ENCODE measurements at regions not wholly inside any gene's neighbourhood (a gene's known extent, or its start where the extent isn't known, plus 50 kb on each side); places are given as distances from the start of the nearest gene placed in this dataset.

DNA sequence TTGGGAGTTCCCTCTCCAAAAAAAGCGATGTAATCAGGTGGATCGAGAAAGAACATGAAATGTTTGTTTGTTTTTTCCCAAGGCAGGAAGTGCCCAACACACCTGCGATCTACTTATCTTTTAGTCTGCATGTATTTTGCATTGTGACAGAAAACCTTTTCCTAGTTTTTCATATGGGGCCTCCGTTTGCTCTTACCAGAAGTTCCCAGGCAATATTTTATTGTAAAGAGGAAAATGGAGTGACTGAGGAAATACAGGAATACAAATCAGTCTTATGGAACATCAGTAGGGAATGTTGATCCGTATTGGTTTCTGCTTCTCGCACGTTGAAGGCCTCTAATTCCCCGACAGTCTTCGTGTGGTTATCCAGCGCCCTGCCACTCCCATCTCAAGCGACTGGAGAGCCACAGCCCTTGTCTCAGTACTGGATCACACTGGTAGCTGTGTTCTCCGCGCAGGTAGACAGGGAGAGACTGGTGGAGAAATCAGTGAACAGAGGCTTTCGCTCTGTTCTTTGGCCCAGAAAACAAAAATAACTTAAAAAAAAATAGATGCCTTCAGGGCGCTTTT, 107.4 kb downstream of the TRIM27 start:
- Histone ChIP-seq H3K27me3 (replicated peaks; ENCODE audit: insufficient read depth, low read length) (0 out of 2 replicates have a peak, but pooled peaks cover 3% of the 10 kb centered on the region), H2AFZ (ENCODE audit: low read length) (no peak overlapping the region), H3K9me2 (replicated peaks; ENCODE audit: insufficient read depth, low read length) (no peaks in the 10 kb centered on the region), H3K9me3 (replicated peaks; ENCODE audit: insufficient read depth, low read length) (no peaks in the 10 kb centered on the region), H3K9ac (ENCODE audit: low read length) (no peak overlapping the region), H4K20me1 (ENCODE audit: insufficient read depth, low read length) (no peaks in the 10 kb centered on the region), H3K79me2 (ENCODE audit: low read length) (no peaks in the 10 kb centered on the region), H3K4me3 (ENCODE audit: low read length) (no peak overlapping the region), H3K36me3 (replicated peaks; ENCODE audit: insufficient read depth, low read length) (no peaks in the 10 kb centered on the region), H3K4me1 (ENCODE audit: low read length) (no peaks in the 10 kb centered on the region), H3F3A (ENCODE audit: insufficient read depth, low read length) (no peaks in the 10 kb centered on the region), H3K4me2 (ENCODE audit: low read depth, low read length) (no peak overlapping the region), H3K27ac (ENCODE audit: low read length) (no peak overlapping the region)
- no peak for TF ChIP-seq EZH2phosphoT487 (IDR thresholded peaks at IDR 0.05; ENCODE audit: low read length)
- DNase-seq, result no peak

DNA sequence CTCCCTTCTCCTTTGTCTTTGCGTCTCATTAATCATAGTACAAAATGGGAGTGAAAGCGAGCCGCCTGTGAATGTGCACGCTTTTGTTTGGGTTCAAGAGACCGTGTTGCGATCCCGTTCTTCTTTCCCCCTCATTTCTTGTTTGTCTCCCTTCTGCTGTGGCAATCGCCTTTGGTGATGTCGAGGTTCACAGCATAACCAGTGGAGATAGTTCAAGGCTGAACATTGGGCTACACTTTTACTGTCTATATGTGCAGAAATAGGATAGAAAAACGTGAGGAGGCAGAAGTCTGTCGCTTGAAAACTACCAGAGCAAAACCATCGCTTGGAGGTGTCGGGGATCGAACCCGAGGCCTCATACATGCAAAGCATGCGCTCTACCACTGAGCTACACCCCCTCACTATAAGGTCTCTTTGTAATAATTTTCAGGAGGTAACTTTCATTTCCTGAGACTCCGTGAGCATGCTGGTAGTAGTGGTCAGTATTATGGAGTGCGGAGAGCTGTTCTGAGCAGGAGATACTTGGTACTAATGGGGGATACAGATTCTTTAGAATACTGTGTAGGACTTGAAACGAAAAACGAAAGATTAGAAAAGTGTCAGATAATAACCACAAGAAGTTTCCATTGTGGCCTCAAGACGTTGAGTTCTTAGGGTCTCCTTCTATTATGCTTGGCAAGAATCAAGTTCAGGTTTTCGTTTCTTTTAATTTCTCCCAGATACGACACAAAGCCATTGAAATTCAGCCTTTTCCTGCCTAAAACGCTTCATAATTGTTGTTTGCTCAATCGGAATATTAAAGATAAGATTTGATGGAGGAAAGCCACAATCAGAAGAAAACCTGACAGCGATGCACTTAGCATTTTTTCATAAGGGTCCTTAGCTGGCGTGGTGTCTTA, 106.6 kb downstream of the TRIM27 start:
- Histone ChIP-seq H3F3A (ENCODE audit: insufficient read depth, low read length) (no peaks in the 10 kb centered on the region), H3K27me3 (replicated peaks; ENCODE audit: insufficient read depth, low read length) (0 out of 2 replicates have a peak, but pooled peaks cover 3% of the 10 kb centered on the region), H3K27ac (ENCODE audit: low read length) (no peak overlapping the region), H3K4me1 (ENCODE audit: low read length) (no peaks in the 10 kb centered on the region), H3K9ac (ENCODE audit: low read length) (no peak overlapping the region), H3K79me2 (ENCODE audit: low read length) (no peaks in the 10 kb centered on the region), H3K36me3 (replicated peaks; ENCODE audit: insufficient read depth, low read length) (no peaks in the 10 kb centered on the region), H4K20me1 (ENCODE audit: insufficient read depth, low read length) (no peaks in the 10 kb centered on the region), H3K9me2 (replicated peaks; ENCODE audit: insufficient read depth, low read length) (no peaks in the 10 kb centered on the region), H3K9me3 (replicated peaks; ENCODE audit: insufficient read depth, low read length) (no peaks in the 10 kb centered on the region), H2AFZ (ENCODE audit: low read length) (no peak overlapping the region), H3K4me2 (ENCODE audit: low read depth, low read length) (peak overlapping the region; percentile 18; the same call in 1 of the 2 replicates), H3K4me3 (ENCODE audit: low read length) (no peak overlapping the region)
- TF ChIP-seq EZH2phosphoT487 (IDR thresholded peaks at IDR 0.05; ENCODE audit: low read length) (no peak), EZH2 (optimal IDR thresholded peaks at IDR 0.05; ENCODE audit: low read depth, low read length) (no peak)
- TF ChIP-seq, protein P1, sequence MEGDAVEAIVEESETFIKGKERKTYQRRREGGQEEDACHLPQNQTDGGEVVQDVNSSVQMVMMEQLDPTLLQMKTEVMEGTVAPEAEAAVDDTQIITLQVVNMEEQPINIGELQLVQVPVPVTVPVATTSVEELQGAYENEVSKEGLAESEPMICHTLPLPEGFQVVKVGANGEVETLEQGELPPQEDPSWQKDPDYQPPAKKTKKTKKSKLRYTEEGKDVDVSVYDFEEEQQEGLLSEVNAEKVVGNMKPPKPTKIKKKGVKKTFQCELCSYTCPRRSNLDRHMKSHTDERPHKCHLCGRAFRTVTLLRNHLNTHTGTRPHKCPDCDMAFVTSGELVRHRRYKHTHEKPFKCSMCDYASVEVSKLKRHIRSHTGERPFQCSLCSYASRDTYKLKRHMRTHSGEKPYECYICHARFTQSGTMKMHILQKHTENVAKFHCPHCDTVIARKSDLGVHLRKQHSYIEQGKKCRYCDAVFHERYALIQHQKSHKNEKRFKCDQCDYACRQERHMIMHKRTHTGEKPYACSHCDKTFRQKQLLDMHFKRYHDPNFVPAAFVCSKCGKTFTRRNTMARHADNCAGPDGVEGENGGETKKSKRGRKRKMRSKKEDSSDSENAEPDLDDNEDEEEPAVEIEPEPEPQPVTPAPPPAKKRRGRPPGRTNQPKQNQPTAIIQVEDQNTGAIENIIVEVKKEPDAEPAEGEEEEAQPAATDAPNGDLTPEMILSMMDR (IDR thresholded peaks at IDR 0.05; ENCODE audit: low read length), result no peak
- DNase-seq, result no peak

DNA sequence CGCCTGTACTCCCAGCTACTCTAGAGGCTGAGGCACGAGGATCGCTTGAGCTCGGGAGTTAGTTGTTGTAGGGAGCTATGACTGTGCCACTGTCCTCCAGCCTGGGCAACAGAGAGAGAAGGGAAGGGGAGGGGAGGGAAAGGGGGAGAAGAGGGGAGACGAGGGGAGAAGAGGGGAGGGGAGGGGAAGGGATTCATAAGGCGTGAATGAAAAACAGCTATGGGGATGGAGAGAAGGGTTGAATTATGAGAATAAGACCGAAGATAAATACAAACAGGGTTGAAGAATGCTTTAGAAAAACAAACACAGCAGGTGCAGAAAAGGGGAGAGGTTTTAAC, 106.0 kb downstream of the TRIM27 start:
- DNase-seq, result no peak
- Histone ChIP-seq H3K4me2 (ENCODE audit: low read depth, low read length) (no peak overlapping the region), H4K20me1 (ENCODE audit: insufficient read depth, low read length) (no peaks in the 10 kb centered on the region), H3K79me2 (ENCODE audit: low read length) (no peaks in the 10 kb centered on the region), H2AFZ (ENCODE audit: low read length) (no peak overlapping the region), H3K27ac (ENCODE audit: low read length) (no peak overlapping the region), H3K4me3 (ENCODE audit: low read length) (no peak overlapping the region), H3K9ac (ENCODE audit: low read length) (no peak overlapping the region), H3K4me1 (ENCODE audit: low read length) (no peaks in the 10 kb centered on the region), H3K27me3 (replicated peaks; ENCODE audit: insufficient read depth, low read length) (0 out of 2 replicates have a peak, but pooled peaks cover 3% of the 10 kb centered on the region), H3K36me3 (replicated peaks; ENCODE audit: insufficient read depth, low read length) (no peaks in the 10 kb centered on the region), H3K9me3 (replicated peaks; ENCODE audit: insufficient read depth, low read length) (no peaks in the 10 kb centered on the region), H3F3A (ENCODE audit: insufficient read depth, low read length) (no peaks in the 10 kb centered on the region), H3K9me2 (replicated peaks; ENCODE audit: insufficient read depth, low read length) (no peaks in the 10 kb centered on the region)
- TF ChIP-seq, protein P1 (IDR thresholded peaks at IDR 0.05; ENCODE audit: low read length), result no peak
- TF ChIP-seq EZH2phosphoT487 (IDR thresholded peaks at IDR 0.05; ENCODE audit: low read length) (no peak), EZH2 (optimal IDR thresholded peaks at IDR 0.05; ENCODE audit: low read depth, low read length) (no peak)
